Tibial nerve (tissue), 4 donors: ENCODE measurements at regions not wholly inside any gene's neighbourhood (a gene's known extent, or its start where the extent isn't known, plus 50 kb on each side); places are given as distances from the start of the nearest gene placed in this dataset.

Source experiments
- EP300 ChIP-seq, 2 donors: sonication (generic); formaldehyde crosslinking; IDR thresholded peaks; one replicate each; pipeline ENCODE4 v1.6.1; 2017; ENCODE audit warnings: antibody characterized with exemption in 2 of 2, mild to moderate bottlenecking in 1 of 2
- POLR2A ChIP-seq, 2 donors: fragments of 450-650 bp; IDR thresholded peaks; one replicate each; pipeline ENCODE4 v1.6.1; 2017; ENCODE audit warnings: antibody characterized with exemption in 2 of 2, mild to moderate bottlenecking in 2 of 2, moderate library complexity in 2 of 2
- TF ChIP-seq, protein P1 (sequence below), 5 experiments: fragments of 200-600 bp in 3 of 5; fragments of 450-650 bp in 2 of 5; sonication (generic) in 3 of 5; IDR thresholded peaks; one replicate each; pipeline ENCODE4 v1.5.1; 2016 to 2019; ENCODE audit warnings: antibody characterized with exemption in 5 of 5, mild to moderate bottlenecking in 3 of 5, moderate library complexity in 2 of 5

DNA sequence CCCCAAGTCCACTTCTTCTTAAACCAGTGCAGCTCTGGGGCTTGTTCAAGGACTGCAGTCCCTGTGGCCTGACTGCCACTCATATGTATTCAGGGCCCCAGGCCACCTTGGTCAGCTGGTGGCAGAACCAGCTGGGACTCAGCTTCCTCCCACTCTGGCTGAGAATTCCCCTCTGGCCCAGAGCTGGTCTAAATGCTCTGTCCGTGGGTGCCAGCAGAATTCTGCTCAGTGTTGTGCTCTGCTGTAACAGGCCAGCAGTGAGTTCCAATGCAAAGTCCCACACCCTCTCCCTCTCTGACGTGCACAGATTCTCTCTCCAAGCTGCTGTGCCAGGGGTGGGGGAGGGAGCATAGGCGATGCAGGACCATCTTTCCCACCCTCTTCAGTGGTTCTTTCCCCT, 210.4 kb upstream of the RGS6 start:
- TF ChIP-seq, protein P1, sequence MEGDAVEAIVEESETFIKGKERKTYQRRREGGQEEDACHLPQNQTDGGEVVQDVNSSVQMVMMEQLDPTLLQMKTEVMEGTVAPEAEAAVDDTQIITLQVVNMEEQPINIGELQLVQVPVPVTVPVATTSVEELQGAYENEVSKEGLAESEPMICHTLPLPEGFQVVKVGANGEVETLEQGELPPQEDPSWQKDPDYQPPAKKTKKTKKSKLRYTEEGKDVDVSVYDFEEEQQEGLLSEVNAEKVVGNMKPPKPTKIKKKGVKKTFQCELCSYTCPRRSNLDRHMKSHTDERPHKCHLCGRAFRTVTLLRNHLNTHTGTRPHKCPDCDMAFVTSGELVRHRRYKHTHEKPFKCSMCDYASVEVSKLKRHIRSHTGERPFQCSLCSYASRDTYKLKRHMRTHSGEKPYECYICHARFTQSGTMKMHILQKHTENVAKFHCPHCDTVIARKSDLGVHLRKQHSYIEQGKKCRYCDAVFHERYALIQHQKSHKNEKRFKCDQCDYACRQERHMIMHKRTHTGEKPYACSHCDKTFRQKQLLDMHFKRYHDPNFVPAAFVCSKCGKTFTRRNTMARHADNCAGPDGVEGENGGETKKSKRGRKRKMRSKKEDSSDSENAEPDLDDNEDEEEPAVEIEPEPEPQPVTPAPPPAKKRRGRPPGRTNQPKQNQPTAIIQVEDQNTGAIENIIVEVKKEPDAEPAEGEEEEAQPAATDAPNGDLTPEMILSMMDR (IDR thresholded peaks at IDR 0.05) = no peak
- TF ChIP-seq POLR2A (IDR thresholded peaks at IDR 0.05) (no peak), EP300 (IDR thresholded peaks at IDR 0.05) (peak in 1 of 2 donors; percentile 11)
